Islet precursor cell (in vitro differentiated cells): ENCODE measurements at regions not wholly inside any gene's neighbourhood (a gene's known extent, or its start where the extent isn't known, plus 50 kb on each side); places are given as distances from the start of the nearest gene placed in this dataset.
A peak's percentile ranks its signal among the peaks of the same experiment; 100 is the strongest.

Experiments
- DNase-seq: peaks from one replicate; pipeline ENCODE4 v3.0.0-alpha.2; 2018

GRCh38 chr18:64276311-64277090, 127.6 kb upstream of the LINC00305 start:
- DNase-seq = no peak

- no peak for DNase-seq
These were observed 126.9 kb upstream of the LINC00305 start for GRCh38 chr18:64275593-64276300.

GRCh38 chr18:64273724-64274123, 124.8 kb upstream of the LINC00305 start:
- no peak for DNase-seq

- DNase-seq = no peak
These were observed 123.2 kb upstream of the LINC00305 start for GRCh38 chr18:64271975-64272659.

- DNase-seq = no peak
These were observed 122.4 kb upstream of the LINC00305 start for GRCh38 chr18:64271246-64271645.

GRCh38 chr18:64270608-64271007, 121.7 kb upstream of the LINC00305 start:
- DNase-seq = no peak

- DNase-seq = no peak
These were observed 121.2 kb upstream of the LINC00305 start for GRCh38 chr18:64270121-64270520.

- DNase-seq = no peak
These were observed 115.3 kb upstream of the LINC00305 start for GRCh38 chr18:64264171-64264570.

- DNase-seq = no peak
These were observed 111.9 kb upstream of the LINC00305 start for GRCh38 chr18:64260810-64261209.

GRCh38 chr18:64259871-64260270, 111.0 kb upstream of the LINC00305 start:
- DNase-seq = peak; percentile 88

- peak; percentile 72 for DNase-seq
These were observed 109.3 kb upstream of the LINC00305 start for GRCh38 chr18:64258111-64258650.

- DNase-seq = no peak
These were observed 105.7 kb upstream of the LINC00305 start for GRCh38 chr18:64254399-64255093.

- DNase-seq = no peak
These were observed 105.0 kb upstream of the LINC00305 start for GRCh38 chr18:64253873-64254272.

- DNase-seq = no peak
These were observed 104.3 kb upstream of the LINC00305 start for GRCh38 chr18:64253222-64253621.

- DNase-seq = no peak
These were observed 99.9 kb upstream of the LINC00305 start for GRCh38 chr18:64248836-64249235.

GRCh38 chr18:64245126-64245861, 96.4 kb upstream of the LINC00305 start:
- no peak for DNase-seq

- no peak for DNase-seq
These were observed 95.7 kb upstream of the LINC00305 start for GRCh38 chr18:64244571-64244970.

GRCh38 chr18:64240316-64240715, 91.4 kb upstream of the LINC00305 start:
- peak; percentile 59 for DNase-seq

GRCh38 chr18:64238076-64238475, 89.2 kb upstream of the LINC00305 start:
- no peak for DNase-seq

- no peak for DNase-seq
These were observed 85.4 kb upstream of the LINC00305 start for GRCh38 chr18:64234321-64234720.

GRCh38 chr18:64233851-64234250, 85.0 kb upstream of the LINC00305 start:
- DNase-seq = no peak

GRCh38 chr18:64220941-64221340, 72.1 kb upstream of the LINC00305 start:
- DNase-seq = no peak
